ENCODE measurements at regions not wholly inside any gene's neighbourhood (a gene's known extent, or its start where the extent isn't known, plus 50 kb on each side); places are given as distances from the start of the nearest gene placed in this dataset.

DNA sequence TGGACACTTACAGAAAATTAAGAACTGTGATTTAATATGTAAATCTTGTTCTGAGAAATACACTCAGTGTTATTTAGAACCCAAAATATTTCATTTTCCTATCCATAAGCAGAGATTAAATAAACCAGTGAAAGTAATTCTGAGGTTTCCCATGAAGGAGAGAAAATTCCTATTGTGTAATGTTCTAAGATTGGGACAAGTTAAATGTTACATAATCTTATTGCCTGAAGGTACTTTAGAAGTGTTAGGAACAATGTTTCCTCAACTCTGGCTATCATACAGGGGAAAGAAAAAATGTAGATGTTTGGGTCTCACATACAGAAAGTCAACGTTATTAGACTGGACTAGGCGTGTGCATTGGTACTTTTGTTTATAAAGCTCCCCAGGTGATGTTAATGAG is 281.9 kb upstream of the SYT10 start:
- TF ChIP-seq, protein P1, sequence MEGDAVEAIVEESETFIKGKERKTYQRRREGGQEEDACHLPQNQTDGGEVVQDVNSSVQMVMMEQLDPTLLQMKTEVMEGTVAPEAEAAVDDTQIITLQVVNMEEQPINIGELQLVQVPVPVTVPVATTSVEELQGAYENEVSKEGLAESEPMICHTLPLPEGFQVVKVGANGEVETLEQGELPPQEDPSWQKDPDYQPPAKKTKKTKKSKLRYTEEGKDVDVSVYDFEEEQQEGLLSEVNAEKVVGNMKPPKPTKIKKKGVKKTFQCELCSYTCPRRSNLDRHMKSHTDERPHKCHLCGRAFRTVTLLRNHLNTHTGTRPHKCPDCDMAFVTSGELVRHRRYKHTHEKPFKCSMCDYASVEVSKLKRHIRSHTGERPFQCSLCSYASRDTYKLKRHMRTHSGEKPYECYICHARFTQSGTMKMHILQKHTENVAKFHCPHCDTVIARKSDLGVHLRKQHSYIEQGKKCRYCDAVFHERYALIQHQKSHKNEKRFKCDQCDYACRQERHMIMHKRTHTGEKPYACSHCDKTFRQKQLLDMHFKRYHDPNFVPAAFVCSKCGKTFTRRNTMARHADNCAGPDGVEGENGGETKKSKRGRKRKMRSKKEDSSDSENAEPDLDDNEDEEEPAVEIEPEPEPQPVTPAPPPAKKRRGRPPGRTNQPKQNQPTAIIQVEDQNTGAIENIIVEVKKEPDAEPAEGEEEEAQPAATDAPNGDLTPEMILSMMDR (conservative IDR thresholded peaks at IDR 0.05): no peak
- no peak for TF ChIP-seq EZH2 (IDR thresholded peaks at IDR 0.05; ENCODE audit: low read depth)

Data from PC-9 (cell line).